ENCODE measurements at regions not wholly inside any gene's neighbourhood (a gene's known extent, or its start where the extent isn't known, plus 50 kb on each side); places are given as distances from the start of the nearest gene placed in this dataset.

- no peak for TF ChIP-seq CTCF (IDR thresholded peaks at IDR 0.05)
- TF ChIP-seq EZH2phosphoT487 (IDR thresholded peaks at IDR 0.05): no peak
- no peak for TF ChIP-seq EZH2 (IDR thresholded peaks at IDR 0.05)
Observed at GRCh38 chr9:82492274-82492673, 503.7 kb downstream of the SPATA31D1 start.
